NCI-H1105 (cell line): ENCODE measurements at regions not wholly inside any gene's neighbourhood (a gene's known extent, or its start where the extent isn't known, plus 50 kb on each side); places are given as distances from the start of the nearest gene placed in this dataset.

Source experiments
- DNase-seq: peaks from one replicate; lab custom pipeline; 2025; lab: John Stamatoyannopoulos, UW

GRCh38 chr2:38450509-38450908, 73.4 kb upstream of the ATL2 start:
- no peak for DNase-seq

- no peak for DNase-seq
Observed at GRCh38 chr2:38448692-38449410, 71.8 kb upstream of the ATL2 start.

GRCh38 chr2:38446906-38447561, 70.0 kb upstream of the ATL2 start:
- DNase-seq = no peak

GRCh38 chr2:38446418-38446817, 69.3 kb upstream of the ATL2 start:
- no peak for DNase-seq

GRCh38 chr2:38444247-38444646, 67.2 kb upstream of the ATL2 start:
- DNase-seq = no peak

- DNase-seq = no peak
Observed at GRCh38 chr2:38442643-38443541, 65.8 kb upstream of the ATL2 start.

- DNase-seq = no peak
Observed at GRCh38 chr2:38441346-38441745, 64.3 kb upstream of the ATL2 start.

GRCh38 chr2:38440655-38441054, 63.6 kb upstream of the ATL2 start:
- no peak for DNase-seq

GRCh38 chr2:38439863-38440262, 62.8 kb upstream of the ATL2 start:
- DNase-seq = no peak

GRCh38 chr2:38438883-38439612, 62.0 kb upstream of the ATL2 start:
- no peak for DNase-seq

GRCh38 chr2:38438133-38438882, 61.2 kb upstream of the ATL2 start:
- DNase-seq = no peak

- no peak for DNase-seq
Observed at GRCh38 chr2:38436227-38436664, 59.2 kb upstream of the ATL2 start.

- DNase-seq = no peak
Observed at GRCh38 chr2:38435775-38436174, 58.7 kb upstream of the ATL2 start.

GRCh38 chr2:38434595-38434994, 57.5 kb upstream of the ATL2 start:
- no peak for DNase-seq

GRCh38 chr2:38433607-38433975, 56.5 kb upstream of the ATL2 start:
- no peak for DNase-seq

- DNase-seq = no peak
Observed at GRCh38 chr2:38432820-38433606, 55.9 kb upstream of the ATL2 start.

- no peak for DNase-seq
Observed at GRCh38 chr2:38430597-38431207, 53.6 kb upstream of the ATL2 start.

GRCh38 chr2:38430196-38430595, 53.1 kb upstream of the ATL2 start:
- no peak for DNase-seq

- DNase-seq = no peak
Observed at GRCh38 chr2:38427936-38428335, 50.9 kb upstream of the ATL2 start.

GRCh38 chr2:38427054-38427453, 50.0 kb upstream of the ATL2 start:
- DNase-seq = no peak
